ENCODE measurements at regions not wholly inside any gene's neighbourhood (a gene's known extent, or its start where the extent isn't known, plus 50 kb on each side); places are given as distances from the start of the nearest gene placed in this dataset.

DNA sequence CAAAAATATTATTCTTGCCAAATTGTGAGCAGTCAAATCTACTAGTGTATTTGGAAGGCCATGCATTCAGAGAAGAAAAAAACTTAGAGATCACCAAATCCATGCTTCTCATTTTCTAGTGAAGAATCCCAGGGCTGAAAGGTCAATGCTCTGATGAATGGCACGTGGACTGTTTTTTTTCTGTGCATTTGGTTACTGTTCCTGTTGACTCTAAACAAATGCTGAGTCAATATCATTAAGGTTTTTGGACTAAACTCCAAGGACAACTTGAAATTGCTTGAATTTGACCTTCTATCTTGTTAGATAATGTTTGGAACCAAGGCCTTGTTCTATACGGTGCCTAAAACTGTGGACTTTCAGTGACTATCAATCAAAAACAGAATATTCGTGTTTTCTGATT lies 142.2 kb downstream of the OSTF1 start:
- peak overlapping the region in 1 of 3 experiments; percentile 9; a peak in 1 of 6 replicates for H3K4me3 ChIP-seq (replicated peaks in 1 of 3; ENCODE audit: insufficient read depth in 1 of 3, low read depth in 2 of 3, low read length in 3 of 3)
- ATAC-seq (peak; percentile 48), FAIRE-seq (no peak), DNase-seq (ENCODE audit: low spot score) (peak; percentile 8)
- peaks cover 24% of the 10 kb centered on the region for H3K4me1 ChIP-seq (ENCODE audit: insufficient read depth, low read length)
- H3K36me3 ChIP-seq (replicated peaks in 1 of 2; ENCODE audit: control insufficient read depth in 1 of 2, insufficient read depth in 2 of 2, low read length in 2 of 2) = no peaks in the 10 kb centered on the region
- in situ Hi-C loops (cut with HindIII; ENCODE audit: extremely low pct_ligation_motif_present, low pct_unique_long_range_greater_than_20kb) = no loop called here
- BruUV-seq (replicated peaks) = no TSS peak
- ChIA-PET CTCF (ENCODE audit: low intra/inter-chr PET ratio, low total read pairs) (no interaction called here), POLR2A (no interaction called here)
- H3K9ac ChIP-seq (ENCODE audit: insufficient read depth, low read depth, low read length) = no peak overlapping the region
- H3K9me3 ChIP-seq (ENCODE audit: low read length) = peaks cover 14% of the 10 kb centered on the region
- no peaks in the 10 kb centered on the region for H3K27me3 ChIP-seq (ENCODE audit: control insufficient read depth in 1 of 2, insufficient read depth in 2 of 2, low read length in 2 of 2)
- intact Hi-C loops (cut with micrococcal nuclease; ENCODE audit: unreplicated experiment) = no loop called here
- no peaks in the 10 kb centered on the region for H3K79me2 ChIP-seq (ENCODE audit: insufficient read depth, low read length)
- WGBS (ENCODE audit: low lambda C conversion rate) = 16% methylated on average over 3 of the region's 3 CpGs
- peak overlapping the region; percentile 43 for H3K27ac ChIP-seq (ENCODE audit: extremely low read length, insufficient read depth, low read length)
- no peak overlapping the region for H2AFZ ChIP-seq (ENCODE audit: low read length)
- H4K20me1 ChIP-seq (ENCODE audit: insufficient read depth, low read length) = no peaks in the 10 kb centered on the region
- H3K4me2 ChIP-seq (ENCODE audit: low read depth, low read length) = peak overlapping the region; percentile 68
- TF ChIP-seq ZNF430 (CRISPR knock-in tag; IDR thresholded peaks at IDR 0.05) (no peak), ZNF841 (CRISPR knock-in tag; IDR thresholded peaks at IDR 0.05; ENCODE audit: borderline replicate concordance) (no peak), SOX6 (IDR thresholded peaks at IDR 0.05) (no peak), SOX6 (CRISPR knock-in tag; IDR thresholded peaks at IDR 0.05) (no peak; the same call in 1 of the 2 replicates), YEATS2 (CRISPR knock-in tag; IDR thresholded peaks at IDR 0.05; ENCODE audit: borderline replicate concordance) (no peak), ZSCAN12 (CRISPR knock-in tag; IDR thresholded peaks at IDR 0.05) (no peak), AGO2 (optimal IDR thresholded peaks at IDR 0.05; ENCODE audit: low read depth, low read length) (no peak), ERF (CRISPR knock-in tag; IDR thresholded peaks at IDR 0.05) (no peak), SYNCRIP (IDR thresholded peaks at IDR 0.05; ENCODE audit: insufficient read depth, low read depth, low read length) (no peak)
- TF ChIP-seq, protein P1, sequence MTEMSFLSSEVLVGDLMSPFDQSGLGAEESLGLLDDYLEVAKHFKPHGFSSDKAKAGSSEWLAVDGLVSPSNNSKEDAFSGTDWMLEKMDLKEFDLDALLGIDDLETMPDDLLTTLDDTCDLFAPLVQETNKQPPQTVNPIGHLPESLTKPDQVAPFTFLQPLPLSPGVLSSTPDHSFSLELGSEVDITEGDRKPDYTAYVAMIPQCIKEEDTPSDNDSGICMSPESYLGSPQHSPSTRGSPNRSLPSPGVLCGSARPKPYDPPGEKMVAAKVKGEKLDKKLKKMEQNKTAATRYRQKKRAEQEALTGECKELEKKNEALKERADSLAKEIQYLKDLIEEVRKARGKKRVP (CRISPR knock-in tag; IDR thresholded peaks at IDR 0.05) = 0 out of 4 replicates have a peak, but pooled peaks of 1 of the 2 experiments have one; percentile 22
- TF ChIP-seq, protein P2, sequence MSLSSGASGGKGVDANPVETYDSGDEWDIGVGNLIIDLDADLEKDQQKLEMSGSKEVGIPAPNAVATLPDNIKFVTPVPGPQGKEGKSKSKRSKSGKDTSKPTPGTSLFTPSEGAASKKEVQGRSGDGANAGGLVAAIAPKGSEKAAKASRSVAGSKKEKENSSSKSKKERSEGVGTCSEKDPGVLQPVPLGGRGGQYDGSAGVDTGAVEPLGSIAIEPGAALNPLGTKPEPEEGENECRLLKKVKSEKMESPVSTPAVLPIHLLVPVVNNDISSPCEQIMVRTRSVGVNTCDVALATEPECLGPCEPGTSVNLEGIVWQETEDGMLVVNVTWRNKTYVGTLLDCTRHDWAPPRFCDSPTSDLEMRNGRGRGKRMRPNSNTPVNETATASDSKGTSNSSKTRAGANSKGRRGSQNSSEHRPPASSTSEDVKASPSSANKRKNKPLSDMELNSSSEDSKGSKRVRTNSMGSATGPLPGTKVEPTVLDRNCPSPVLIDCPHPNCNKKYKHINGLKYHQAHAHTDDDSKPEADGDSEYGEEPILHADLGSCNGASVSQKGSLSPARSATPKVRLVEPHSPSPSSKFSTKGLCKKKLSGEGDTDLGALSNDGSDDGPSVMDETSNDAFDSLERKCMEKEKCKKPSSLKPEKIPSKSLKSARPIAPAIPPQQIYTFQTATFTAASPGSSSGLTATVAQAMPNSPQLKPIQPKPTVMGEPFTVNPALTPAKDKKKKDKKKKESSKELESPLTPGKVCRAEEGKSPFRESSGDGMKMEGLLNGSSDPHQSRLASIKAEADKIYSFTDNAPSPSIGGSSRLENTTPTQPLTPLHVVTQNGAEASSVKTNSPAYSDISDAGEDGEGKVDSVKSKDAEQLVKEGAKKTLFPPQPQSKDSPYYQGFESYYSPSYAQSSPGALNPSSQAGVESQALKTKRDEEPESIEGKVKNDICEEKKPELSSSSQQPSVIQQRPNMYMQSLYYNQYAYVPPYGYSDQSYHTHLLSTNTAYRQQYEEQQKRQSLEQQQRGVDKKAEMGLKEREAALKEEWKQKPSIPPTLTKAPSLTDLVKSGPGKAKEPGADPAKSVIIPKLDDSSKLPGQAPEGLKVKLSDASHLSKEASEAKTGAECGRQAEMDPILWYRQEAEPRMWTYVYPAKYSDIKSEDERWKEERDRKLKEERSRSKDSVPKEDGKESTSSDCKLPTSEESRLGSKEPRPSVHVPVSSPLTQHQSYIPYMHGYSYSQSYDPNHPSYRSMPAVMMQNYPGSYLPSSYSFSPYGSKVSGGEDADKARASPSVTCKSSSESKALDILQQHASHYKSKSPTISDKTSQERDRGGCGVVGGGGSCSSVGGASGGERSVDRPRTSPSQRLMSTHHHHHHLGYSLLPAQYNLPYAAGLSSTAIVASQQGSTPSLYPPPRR (CRISPR knock-in tag; IDR thresholded peaks at IDR 0.05; ENCODE audit: borderline replicate concordance) = no peak
- TF ChIP-seq, protein P3, sequence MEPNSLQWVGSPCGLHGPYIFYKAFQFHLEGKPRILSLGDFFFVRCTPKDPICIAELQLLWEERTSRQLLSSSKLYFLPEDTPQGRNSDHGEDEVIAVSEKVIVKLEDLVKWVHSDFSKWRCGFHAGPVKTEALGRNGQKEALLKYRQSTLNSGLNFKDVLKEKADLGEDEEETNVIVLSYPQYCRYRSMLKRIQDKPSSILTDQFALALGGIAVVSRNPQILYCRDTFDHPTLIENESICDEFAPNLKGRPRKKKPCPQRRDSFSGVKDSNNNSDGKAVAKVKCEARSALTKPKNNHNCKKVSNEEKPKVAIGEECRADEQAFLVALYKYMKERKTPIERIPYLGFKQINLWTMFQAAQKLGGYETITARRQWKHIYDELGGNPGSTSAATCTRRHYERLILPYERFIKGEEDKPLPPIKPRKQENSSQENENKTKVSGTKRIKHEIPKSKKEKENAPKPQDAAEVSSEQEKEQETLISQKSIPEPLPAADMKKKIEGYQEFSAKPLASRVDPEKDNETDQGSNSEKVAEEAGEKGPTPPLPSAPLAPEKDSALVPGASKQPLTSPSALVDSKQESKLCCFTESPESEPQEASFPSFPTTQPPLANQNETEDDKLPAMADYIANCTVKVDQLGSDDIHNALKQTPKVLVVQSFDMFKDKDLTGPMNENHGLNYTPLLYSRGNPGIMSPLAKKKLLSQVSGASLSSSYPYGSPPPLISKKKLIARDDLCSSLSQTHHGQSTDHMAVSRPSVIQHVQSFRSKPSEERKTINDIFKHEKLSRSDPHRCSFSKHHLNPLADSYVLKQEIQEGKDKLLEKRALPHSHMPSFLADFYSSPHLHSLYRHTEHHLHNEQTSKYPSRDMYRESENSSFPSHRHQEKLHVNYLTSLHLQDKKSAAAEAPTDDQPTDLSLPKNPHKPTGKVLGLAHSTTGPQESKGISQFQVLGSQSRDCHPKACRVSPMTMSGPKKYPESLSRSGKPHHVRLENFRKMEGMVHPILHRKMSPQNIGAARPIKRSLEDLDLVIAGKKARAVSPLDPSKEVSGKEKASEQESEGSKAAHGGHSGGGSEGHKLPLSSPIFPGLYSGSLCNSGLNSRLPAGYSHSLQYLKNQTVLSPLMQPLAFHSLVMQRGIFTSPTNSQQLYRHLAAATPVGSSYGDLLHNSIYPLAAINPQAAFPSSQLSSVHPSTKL (CRISPR knock-in tag; IDR thresholded peaks at IDR 0.05) = no peak; the same call in 1 of the 2 replicates
- TF ChIP-seq, protein P4, sequence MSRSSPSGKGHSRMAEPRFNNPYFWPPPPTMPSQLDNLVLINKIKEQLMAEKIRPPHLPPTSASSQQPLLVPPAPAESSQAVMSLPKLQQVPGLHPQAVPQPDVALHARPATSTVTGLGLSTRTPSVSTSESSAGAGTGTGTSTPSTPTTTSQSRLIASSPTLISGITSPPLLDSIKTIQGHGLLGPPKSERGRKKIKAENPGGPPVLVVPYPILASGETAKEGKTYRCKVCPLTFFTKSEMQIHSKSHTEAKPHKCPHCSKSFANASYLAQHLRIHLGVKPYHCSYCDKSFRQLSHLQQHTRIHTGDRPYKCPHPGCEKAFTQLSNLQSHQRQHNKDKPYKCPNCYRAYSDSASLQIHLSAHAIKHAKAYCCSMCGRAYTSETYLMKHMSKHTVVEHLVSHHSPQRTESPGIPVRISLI (CRISPR knock-in tag; IDR thresholded peaks at IDR 0.05; ENCODE audit: borderline replicate concordance) = peak; percentile 72; the same call in 1 of the 2 replicates
